Body of pancreas (tissue), 4 donors: ENCODE measurements at regions not wholly inside any gene's neighbourhood (a gene's known extent, or its start where the extent isn't known, plus 50 kb on each side); places are given as distances from the start of the nearest gene placed in this dataset.
"Not testable (repeated sequence)": the region's sequence is repeated elsewhere in the genome, so short reads cannot be mapped to it uniquely, and the experiment has no call there.

Source experiments
- ATAC-seq: fragments of 150-250 bp; one replicate; pipeline ENCODE4 v1.9.1; 2016
- DNase-seq, 4 donors: peaks; one replicate each; pipeline ENCODE4 v3.0.0-alpha.2; 2019
- H3K27ac ChIP-seq, 4 donors: fragments of 200-600 bp; sonication (generic); 1 replicate in 3 of 4; 2 replicates in 1 of 4; pipeline versions ENCODE4 v1.5.1 to v1.6.1; 2016 to 2019; ENCODE audit warnings: mild to moderate bottlenecking in 1 of 4, mixed read lengths in 1 of 4, moderate library complexity in 1 of 4
- H3K27me3 ChIP-seq, 2 donors: fragments of 200-600 bp; sonication (generic); one replicate each; pipeline ENCODE4 v1.6.0; 2016; ENCODE audit warnings: mild to moderate bottlenecking in 1 of 2
- H3K36me3 ChIP-seq, 2 donors: fragments of 200-600 bp; sonication (generic); replicated peaks in 1 of 2; 2 replicates each; pipeline ENCODE4 v1.5.1; 2016; ENCODE audit warnings: low read depth in 2 of 2; ENCODE audit not compliant: insufficient read depth in 1 of 2
- H3K4me1 ChIP-seq: fragments of 200-600 bp; sonication (generic); one replicate; pipeline ENCODE4 v1.6.0; 2016
- H3K4me3 ChIP-seq, 2 donors: fragments of 200-600 bp; sonication (generic); 1 replicate in 1 of 2; 2 replicates in 1 of 2; pipeline ENCODE4 v1.5.1; 2016 to 2019
- H3K9me3 ChIP-seq, 3 donors: fragments of 200-600 bp; sonication (generic); 1 replicate in 2 of 3; 2 replicates in 1 of 3; pipeline ENCODE4 v1.5.1; 2016
- POLR2A ChIP-seq, 3 donors: fragments of 450-650 bp; IDR thresholded peaks; one replicate each; pipeline ENCODE4 v1.6.1; 2016; ENCODE audit warnings: antibody characterized with exemption in 3 of 3, mild to moderate bottlenecking in 2 of 3
- WGBS, 2 donors: methylation state at CpG; one replicate each; pipeline ENCODE4 v1.1.5; 2017; 5-methylcytosine and 5-hydroxymethylcytosine counted together
- intact Hi-C: fragments of 100-400 bp; cut with DNase I; formaldehyde crosslinking; loops from one replicate; pipeline ENCODE4 v1.15.1; 2023
- TF ChIP-seq, protein P1 (sequence below), 7 experiments: fragments of 450-650 bp in 4 of 7; fragments of 200-600 bp in 3 of 7; sonication (generic) in 3 of 7; IDR thresholded peaks; one replicate each; pipeline ENCODE4 v1.5.1; 2016 to 2019; ENCODE audit warnings: antibody characterized with exemption in 7 of 7

- H3K9me3 ChIP-seq = no peaks in the 10 kb centered on the region
- no peak overlapping the region for H3K27ac ChIP-seq
- DNase-seq = no peak
- peaks cover 23% of the 10 kb centered on the region for H3K4me1 ChIP-seq
- no peaks in the 10 kb centered on the region for H3K27me3 ChIP-seq
- no peak overlapping the region for H3K4me3 ChIP-seq
- no peaks in the 10 kb centered on the region for H3K36me3 ChIP-seq
- WGBS, 2 donors = 81 to 85% methylated on average over 4 to 5 of the region's 5 CpGs
- TF ChIP-seq, protein P1, sequence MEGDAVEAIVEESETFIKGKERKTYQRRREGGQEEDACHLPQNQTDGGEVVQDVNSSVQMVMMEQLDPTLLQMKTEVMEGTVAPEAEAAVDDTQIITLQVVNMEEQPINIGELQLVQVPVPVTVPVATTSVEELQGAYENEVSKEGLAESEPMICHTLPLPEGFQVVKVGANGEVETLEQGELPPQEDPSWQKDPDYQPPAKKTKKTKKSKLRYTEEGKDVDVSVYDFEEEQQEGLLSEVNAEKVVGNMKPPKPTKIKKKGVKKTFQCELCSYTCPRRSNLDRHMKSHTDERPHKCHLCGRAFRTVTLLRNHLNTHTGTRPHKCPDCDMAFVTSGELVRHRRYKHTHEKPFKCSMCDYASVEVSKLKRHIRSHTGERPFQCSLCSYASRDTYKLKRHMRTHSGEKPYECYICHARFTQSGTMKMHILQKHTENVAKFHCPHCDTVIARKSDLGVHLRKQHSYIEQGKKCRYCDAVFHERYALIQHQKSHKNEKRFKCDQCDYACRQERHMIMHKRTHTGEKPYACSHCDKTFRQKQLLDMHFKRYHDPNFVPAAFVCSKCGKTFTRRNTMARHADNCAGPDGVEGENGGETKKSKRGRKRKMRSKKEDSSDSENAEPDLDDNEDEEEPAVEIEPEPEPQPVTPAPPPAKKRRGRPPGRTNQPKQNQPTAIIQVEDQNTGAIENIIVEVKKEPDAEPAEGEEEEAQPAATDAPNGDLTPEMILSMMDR (IDR thresholded peaks at IDR 0.05) = no peak
- no peak for TF ChIP-seq POLR2A (IDR thresholded peaks at IDR 0.05)
- intact Hi-C loops = no loop called here
- ATAC-seq = no peak
Observed at GRCh38 chr5:154702477-154702876, 52.7 kb upstream of the LARP1 start.

- Histone ChIP-seq H3K4me1 (peaks cover 23% of the 10 kb centered on the region), H3K27ac (peak overlapping the region in 2 of 4 donors; percentile 43 to 46)
- intact Hi-C loops, H3K9me3 ChIP-seq, H3K27me3 ChIP-seq, H3K36me3 ChIP-seq, H3K4me3 ChIP-seq: not testable (repeated sequence)
- WGBS, 2 donors = 43 to 47% methylated on average over 4 of the region's 4 CpGs
- DNase-seq (peak; percentile 40 to 54 (median 45)), ATAC-seq (peak; percentile 67)
Observed at GRCh38 chr5:154701725-154702124, 53.5 kb upstream of the LARP1 start.

- H3K4me1 ChIP-seq = peaks cover 23% of the 10 kb centered on the region
- H3K4me3 ChIP-seq = no peak overlapping the region
- H3K27me3 ChIP-seq = no peaks in the 10 kb centered on the region
- DNase-seq = peak; percentile 41 to 72 (median 60)
- intact Hi-C loops = no loop called here
- no peaks in the 10 kb centered on the region for H3K36me3 ChIP-seq
- TF ChIP-seq, protein P1 (IDR thresholded peaks at IDR 0.05) = no peak
- TF ChIP-seq POLR2A (IDR thresholded peaks at IDR 0.05) = no peak
- peak; percentile 88 for ATAC-seq
- WGBS, 2 donors = 9 to 13% methylated on average over 3 of the region's 3 CpGs
- H3K27ac ChIP-seq = peak overlapping the region in 2 of 4 donors; percentile 43 to 46
- H3K9me3 ChIP-seq = no peaks in the 10 kb centered on the region
Observed at GRCh38 chr5:154701181-154701580, 54.0 kb upstream of the LARP1 start.

- H3K9me3 ChIP-seq, H3K4me3 ChIP-seq, H3K27me3 ChIP-seq, ATAC-seq, DNase-seq, intact Hi-C loops, H3K36me3 ChIP-seq: not testable (repeated sequence)
- 84 to 85% methylated on average over 10 of the region's 10 CpGs for WGBS, 2 donors
- Histone ChIP-seq H3K27ac (peak overlapping the region in 1 of 4 donors; percentile 43), H3K4me1 (peaks cover 23% of the 10 kb centered on the region)
Observed at GRCh38 chr5:154700289-154700928, 54.8 kb upstream of the LARP1 start.

DNA sequence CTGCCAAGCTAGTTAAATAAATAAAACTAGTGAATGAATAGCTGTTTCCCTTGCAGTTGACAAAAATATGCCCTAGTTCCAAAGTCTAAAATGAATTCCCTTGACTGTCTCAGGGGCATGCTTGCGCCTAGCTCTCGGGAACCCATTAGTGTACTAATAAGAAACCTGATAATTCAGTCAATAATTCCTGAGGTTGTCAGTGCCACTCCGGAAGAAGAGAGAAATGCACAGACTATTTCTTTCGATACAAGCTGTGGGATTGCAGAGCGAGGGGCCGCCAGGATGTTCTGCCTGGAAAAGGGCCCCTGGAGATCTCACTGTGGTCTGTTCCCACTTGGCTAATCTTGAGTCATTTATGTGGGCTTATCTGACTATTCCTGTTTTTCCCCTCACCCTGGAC lies 56.4 kb upstream of the LARP1 start:
- ATAC-seq (no peak), DNase-seq (no peak)
- Histone ChIP-seq H3K4me3 (no peak overlapping the region), H3K27ac (no peak overlapping the region), H3K36me3 (no peaks in the 10 kb centered on the region), H3K27me3 (no peaks in the 10 kb centered on the region), H3K9me3 (no peaks in the 10 kb centered on the region), H3K4me1 (peaks cover 23% of the 10 kb centered on the region)
- no peak for TF ChIP-seq POLR2A (IDR thresholded peaks at IDR 0.05)
- TF ChIP-seq, protein P1 (IDR thresholded peaks at IDR 0.05) = no peak
- 57 to 63% methylated on average over 6 of the region's 6 CpGs for WGBS, 2 donors
- intact Hi-C loops = no loop called here

DNA sequence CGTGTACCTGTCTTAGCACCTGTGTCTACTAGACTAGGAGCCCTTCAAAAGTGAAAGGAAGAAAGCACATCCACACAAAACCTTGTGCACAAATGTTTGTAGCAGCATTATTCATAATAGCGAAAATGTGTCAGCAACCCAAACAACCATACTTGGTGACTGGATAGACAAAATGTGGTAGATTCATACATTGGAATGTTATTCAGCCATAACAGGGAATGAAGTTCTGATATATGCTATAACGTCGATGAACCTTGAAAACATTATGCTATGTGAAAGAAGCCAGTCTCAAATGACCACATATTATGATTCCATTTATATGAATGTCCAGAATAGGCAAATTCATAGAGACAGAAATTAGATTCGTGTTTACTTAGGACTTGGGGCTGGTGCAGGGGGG lies 57.8 kb upstream of the LARP1 start:
- no peak for ATAC-seq
- H3K9me3 ChIP-seq = no peaks in the 10 kb centered on the region
- no peak overlapping the region for H3K4me3 ChIP-seq
- 66 to 85% methylated on average over 5 of the region's 5 CpGs for WGBS, 2 donors
- intact Hi-C loops = no loop called here
- H3K27me3 ChIP-seq = no peaks in the 10 kb centered on the region
- H3K36me3 ChIP-seq = no peaks in the 10 kb centered on the region
- DNase-seq = no peak
- peaks cover 23% of the 10 kb centered on the region for H3K4me1 ChIP-seq
- no peak overlapping the region for H3K27ac ChIP-seq
- TF ChIP-seq, protein P1 (IDR thresholded peaks at IDR 0.05) = no peak
- TF ChIP-seq POLR2A (IDR thresholded peaks at IDR 0.05) = no peak
